DOHH2 (cell line): ENCODE measurements at regions not wholly inside any gene's neighbourhood (a gene's known extent, or its start where the extent isn't known, plus 50 kb on each side); places are given as distances from the start of the nearest gene placed in this dataset.

Experiments used
- EZH2phosphoT487 ChIP-seq: fragments of 200-600 bp; sonication (generic); IDR thresholded peaks from 2 replicates; pipeline ENCODE4 v1.6.1; 2017; ENCODE audit warnings: borderline replicate concordance, mild to moderate bottlenecking, antibody characterized with exemption, low read length, moderate library complexity, mixed read lengths
- TF ChIP-seq, protein P1 (sequence below): fragments of 200-600 bp; sonication (generic); IDR thresholded peaks from one replicate; pipeline ENCODE4 v1.5.1; 2014; ENCODE audit warnings: antibody characterized with exemption, mild to moderate bottlenecking, low read depth, low read length; ENCODE audit not compliant: poor library complexity, severe bottlenecking

DNA sequence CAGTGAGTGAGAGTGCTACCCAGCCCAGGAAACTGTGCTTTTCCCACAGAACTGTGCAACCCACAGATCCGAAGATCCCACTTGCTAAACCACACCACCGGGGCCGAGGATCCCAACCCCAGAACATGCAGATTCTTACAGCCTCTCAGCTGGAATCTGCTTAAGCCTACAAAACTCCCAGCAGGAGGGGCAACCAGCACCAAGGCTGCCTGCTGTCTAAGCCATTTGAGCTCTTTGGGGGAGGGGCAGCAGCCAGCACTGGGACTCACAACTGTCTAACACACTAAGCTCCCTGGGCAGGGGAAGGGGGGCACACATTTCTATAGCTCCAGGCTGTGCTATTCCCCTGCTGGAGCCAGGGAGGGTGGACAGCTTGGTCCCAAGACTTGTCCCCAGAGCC, 529.9 kb downstream of the XPNPEP1 start:
- no peak for TF ChIP-seq EZH2phosphoT487
- TF ChIP-seq, protein P1, sequence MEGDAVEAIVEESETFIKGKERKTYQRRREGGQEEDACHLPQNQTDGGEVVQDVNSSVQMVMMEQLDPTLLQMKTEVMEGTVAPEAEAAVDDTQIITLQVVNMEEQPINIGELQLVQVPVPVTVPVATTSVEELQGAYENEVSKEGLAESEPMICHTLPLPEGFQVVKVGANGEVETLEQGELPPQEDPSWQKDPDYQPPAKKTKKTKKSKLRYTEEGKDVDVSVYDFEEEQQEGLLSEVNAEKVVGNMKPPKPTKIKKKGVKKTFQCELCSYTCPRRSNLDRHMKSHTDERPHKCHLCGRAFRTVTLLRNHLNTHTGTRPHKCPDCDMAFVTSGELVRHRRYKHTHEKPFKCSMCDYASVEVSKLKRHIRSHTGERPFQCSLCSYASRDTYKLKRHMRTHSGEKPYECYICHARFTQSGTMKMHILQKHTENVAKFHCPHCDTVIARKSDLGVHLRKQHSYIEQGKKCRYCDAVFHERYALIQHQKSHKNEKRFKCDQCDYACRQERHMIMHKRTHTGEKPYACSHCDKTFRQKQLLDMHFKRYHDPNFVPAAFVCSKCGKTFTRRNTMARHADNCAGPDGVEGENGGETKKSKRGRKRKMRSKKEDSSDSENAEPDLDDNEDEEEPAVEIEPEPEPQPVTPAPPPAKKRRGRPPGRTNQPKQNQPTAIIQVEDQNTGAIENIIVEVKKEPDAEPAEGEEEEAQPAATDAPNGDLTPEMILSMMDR = no peak
